ENCODE measurements at regions not wholly inside any gene's neighbourhood (a gene's known extent, or its start where the extent isn't known, plus 50 kb on each side); places are given as distances from the start of the nearest gene placed in this dataset.

DNA sequence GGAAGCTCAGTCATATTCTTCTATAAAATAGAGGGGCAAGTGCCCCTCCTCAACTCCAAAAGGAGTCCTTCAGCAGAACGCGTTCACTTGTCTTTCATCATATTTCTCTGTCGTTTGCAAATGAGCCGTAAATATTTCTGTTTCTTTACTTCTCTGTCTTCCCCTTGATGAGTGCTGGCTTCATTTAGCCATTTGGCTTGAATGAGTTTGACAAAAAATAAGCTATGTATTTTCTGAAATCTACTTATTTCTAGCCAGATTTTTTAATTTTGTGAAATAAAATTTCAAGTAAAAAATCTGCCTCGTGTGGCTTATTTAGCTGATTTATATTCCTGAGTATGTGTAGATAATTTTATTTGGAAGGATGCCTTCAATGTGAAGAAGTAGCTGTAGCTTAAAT, 170.8 kb upstream of the DGKB start:
- TF ChIP-seq, protein P1, sequence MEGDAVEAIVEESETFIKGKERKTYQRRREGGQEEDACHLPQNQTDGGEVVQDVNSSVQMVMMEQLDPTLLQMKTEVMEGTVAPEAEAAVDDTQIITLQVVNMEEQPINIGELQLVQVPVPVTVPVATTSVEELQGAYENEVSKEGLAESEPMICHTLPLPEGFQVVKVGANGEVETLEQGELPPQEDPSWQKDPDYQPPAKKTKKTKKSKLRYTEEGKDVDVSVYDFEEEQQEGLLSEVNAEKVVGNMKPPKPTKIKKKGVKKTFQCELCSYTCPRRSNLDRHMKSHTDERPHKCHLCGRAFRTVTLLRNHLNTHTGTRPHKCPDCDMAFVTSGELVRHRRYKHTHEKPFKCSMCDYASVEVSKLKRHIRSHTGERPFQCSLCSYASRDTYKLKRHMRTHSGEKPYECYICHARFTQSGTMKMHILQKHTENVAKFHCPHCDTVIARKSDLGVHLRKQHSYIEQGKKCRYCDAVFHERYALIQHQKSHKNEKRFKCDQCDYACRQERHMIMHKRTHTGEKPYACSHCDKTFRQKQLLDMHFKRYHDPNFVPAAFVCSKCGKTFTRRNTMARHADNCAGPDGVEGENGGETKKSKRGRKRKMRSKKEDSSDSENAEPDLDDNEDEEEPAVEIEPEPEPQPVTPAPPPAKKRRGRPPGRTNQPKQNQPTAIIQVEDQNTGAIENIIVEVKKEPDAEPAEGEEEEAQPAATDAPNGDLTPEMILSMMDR (IDR thresholded peaks at IDR 0.05): no peak
- TF ChIP-seq POLR2AphosphoS5 (IDR thresholded peaks at IDR 0.05; ENCODE audit: low read depth, low read length) (no peak), REST (IDR thresholded peaks at IDR 0.05; ENCODE audit: insufficient read depth in 1 of 2, low read depth in 2 of 2, low read length in 1 of 2) (no peak), TCF7L2 (IDR thresholded peaks at IDR 0.05; ENCODE audit: low read depth, low read length) (no peak), SIN3A (IDR thresholded peaks at IDR 0.05; ENCODE audit: borderline replicate concordance, insufficient read depth, low read depth, low read length) (no peak)
